NCI-H82 treated with DMSO at 0.1 percent for 48 hours (cell line): ENCODE measurements at regions not wholly inside any gene's neighbourhood (a gene's known extent, or its start where the extent isn't known, plus 50 kb on each side); places are given as distances from the start of the nearest gene placed in this dataset.
"Not testable (repeated sequence)": the region's sequence is repeated elsewhere in the genome, so short reads cannot be mapped to it uniquely, and the experiment has no call there.

Source experiments
- DNase-seq: peaks from one replicate; lab custom pipeline; 2025; ENCODE audit not compliant: unreplicated experiment; lab: John Stamatoyannopoulos, UW

GRCh38 chr1:4210043-4210442 is 310.0 kb upstream of the C1orf174 start:
- no peak for DNase-seq

- DNase-seq: no peak
These were observed 312.7 kb upstream of the C1orf174 start for GRCh38 chr1:4212796-4213195.

- DNase-seq: no peak
These were observed 313.4 kb upstream of the C1orf174 start for GRCh38 chr1:4213366-4213973.

GRCh38 chr1:4214826-4215225 is 314.8 kb upstream of the C1orf174 start:
- no peak for DNase-seq

GRCh38 chr1:4215391-4215790 is 315.3 kb upstream of the C1orf174 start:
- no peak for DNase-seq

- DNase-seq: no peak
These were observed 316.2 kb upstream of the C1orf174 start for GRCh38 chr1:4216231-4216630.

GRCh38 chr1:4218619-4219018 is 318.5 kb upstream of the C1orf174 start:
- no peak for DNase-seq

- DNase-seq: no peak
These were observed 319.0 kb upstream of the C1orf174 start for GRCh38 chr1:4219111-4219510.

- no peak for DNase-seq
These were observed 319.8 kb upstream of the C1orf174 start for GRCh38 chr1:4219826-4220225.

- no peak for DNase-seq
These were observed 320.3 kb upstream of the C1orf174 start for GRCh38 chr1:4220362-4220761.

GRCh38 chr1:4221107-4221506 is 321.0 kb upstream of the C1orf174 start:
- no peak for DNase-seq

- no peak for DNase-seq
These were observed 324.8 kb upstream of the C1orf174 start for GRCh38 chr1:4224684-4225467.

- no peak for DNase-seq
These were observed 327.9 kb upstream of the C1orf174 start for GRCh38 chr1:4227986-4228385.

GRCh38 chr1:4253935-4254334 is 353.9 kb upstream of the C1orf174 start:
- DNase-seq: peak; percentile 54

- DNase-seq: no peak
These were observed 356.3 kb upstream of the C1orf174 start for GRCh38 chr1:4256351-4256750.

- not testable (repeated sequence) for DNase-seq
These were observed 358.2 kb upstream of the C1orf174 start for GRCh38 chr1:4258146-4258777.

GRCh38 chr1:4261327-4261726 is 361.3 kb upstream of the C1orf174 start:
- no peak for DNase-seq

- DNase-seq: no peak
These were observed 362.6 kb upstream of the C1orf174 start for GRCh38 chr1:4262665-4263064.

- DNase-seq: no peak
These were observed 363.6 kb upstream of the C1orf174 start for GRCh38 chr1:4263699-4264098.

- DNase-seq: no peak
These were observed 365.8 kb upstream of the C1orf174 start for GRCh38 chr1:4265836-4266235.

GRCh38 chr1:4267381-4268261 is 367.5 kb upstream of the C1orf174 start:
- DNase-seq: no peak
